ENCODE measurements at regions not wholly inside any gene's neighbourhood (a gene's known extent, or its start where the extent isn't known, plus 50 kb on each side); places are given as distances from the start of the nearest gene placed in this dataset.

DNA sequence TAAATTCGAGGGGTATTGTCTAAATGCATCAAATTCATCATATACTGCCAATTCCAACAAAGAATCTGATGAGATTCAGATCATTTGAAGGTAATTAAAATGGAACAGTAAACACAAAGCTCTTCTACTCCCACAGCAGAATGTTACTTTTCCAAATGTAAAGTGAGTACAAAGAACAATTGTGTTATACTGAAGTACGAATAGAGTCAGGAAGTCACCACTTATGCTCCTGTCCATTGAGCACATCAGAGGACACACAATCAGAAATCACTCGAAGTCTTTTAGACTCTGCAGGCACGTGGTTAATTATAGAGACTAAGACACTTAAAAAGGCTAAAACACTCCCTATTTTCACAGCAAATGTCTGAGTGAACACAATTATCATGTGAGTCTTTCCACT lies 388.5 kb upstream of the MIS18BP1 start:
- TF ChIP-seq, protein P1, sequence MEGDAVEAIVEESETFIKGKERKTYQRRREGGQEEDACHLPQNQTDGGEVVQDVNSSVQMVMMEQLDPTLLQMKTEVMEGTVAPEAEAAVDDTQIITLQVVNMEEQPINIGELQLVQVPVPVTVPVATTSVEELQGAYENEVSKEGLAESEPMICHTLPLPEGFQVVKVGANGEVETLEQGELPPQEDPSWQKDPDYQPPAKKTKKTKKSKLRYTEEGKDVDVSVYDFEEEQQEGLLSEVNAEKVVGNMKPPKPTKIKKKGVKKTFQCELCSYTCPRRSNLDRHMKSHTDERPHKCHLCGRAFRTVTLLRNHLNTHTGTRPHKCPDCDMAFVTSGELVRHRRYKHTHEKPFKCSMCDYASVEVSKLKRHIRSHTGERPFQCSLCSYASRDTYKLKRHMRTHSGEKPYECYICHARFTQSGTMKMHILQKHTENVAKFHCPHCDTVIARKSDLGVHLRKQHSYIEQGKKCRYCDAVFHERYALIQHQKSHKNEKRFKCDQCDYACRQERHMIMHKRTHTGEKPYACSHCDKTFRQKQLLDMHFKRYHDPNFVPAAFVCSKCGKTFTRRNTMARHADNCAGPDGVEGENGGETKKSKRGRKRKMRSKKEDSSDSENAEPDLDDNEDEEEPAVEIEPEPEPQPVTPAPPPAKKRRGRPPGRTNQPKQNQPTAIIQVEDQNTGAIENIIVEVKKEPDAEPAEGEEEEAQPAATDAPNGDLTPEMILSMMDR (optimal IDR thresholded peaks at IDR 0.05 in 1 of 3, IDR thresholded peaks at IDR 0.05 in 1 of 3, conservative IDR thresholded peaks at IDR 0.05 in 1 of 3; ENCODE audit: extremely low read depth in 1 of 3, insufficient read depth in 2 of 3, low read length in 3 of 3), result no peak
- no peak for TF ChIP-seq EZH2 (IDR thresholded peaks at IDR 0.05; ENCODE audit: low read length)
